Osteoblast (primary cell): ENCODE measurements at regions not wholly inside any gene's neighbourhood (a gene's known extent, or its start where the extent isn't known, plus 50 kb on each side); places are given as distances from the start of the nearest gene placed in this dataset.

Experiments used
- DNase-seq: peaks from one replicate; pipeline ENCODE4 v3.0.0; 2011; ENCODE audit warnings: low spot score, mixed read lengths; ENCODE audit not compliant: insufficient read length; ENCODE audit errors: missing footprints
- H2AFZ ChIP-seq: 2 replicates; pipeline ENCODE4 v1.6.0; 2011; ENCODE audit warnings: mild to moderate bottlenecking, low read length
- H3K27ac ChIP-seq: 2 replicates; pipeline ENCODE4 v1.5.1; 2011; ENCODE audit warnings: mild to moderate bottlenecking, low read depth, low read length, moderate library complexity
- H3K27me3 ChIP-seq: 2 replicates; pipeline ENCODE4 v1.6.0; 2012; ENCODE audit warnings: mild to moderate bottlenecking, control low read depth, inconsistent platforms, low read length, moderate library complexity; ENCODE audit not compliant: insufficient read depth
- H3K36me3 ChIP-seq: 2 replicates; pipeline ENCODE4 v1.5.1; 2011; ENCODE audit warnings: mild to moderate bottlenecking, low read length, control low read depth, moderate library complexity; ENCODE audit not compliant: insufficient read depth
- H3K4me1 ChIP-seq: 2 replicates; pipeline ENCODE4 v1.5.1; 2011; ENCODE audit warnings: mild to moderate bottlenecking, low read length, control low read depth, moderate library complexity; ENCODE audit not compliant: insufficient read depth
- H3K4me2 ChIP-seq: 2 replicates; pipeline ENCODE4 v1.6.0; 2011; ENCODE audit warnings: mild to moderate bottlenecking, low read length; ENCODE audit not compliant: insufficient read depth
- H3K4me3 ChIP-seq: fragments of 200-600 bp; sonication (generic); 3 replicates; pipeline ENCODE4 v1.5.1; 2012; ENCODE audit warnings: mild to moderate bottlenecking, low read length, inconsistent platforms; ENCODE audit not compliant: insufficient read depth
- H3K79me2 ChIP-seq: 2 replicates; pipeline ENCODE4 v1.6.0; 2012; ENCODE audit warnings: mild to moderate bottlenecking, low read length, control low read depth, inconsistent platforms; ENCODE audit not compliant: insufficient read depth
- H3K9me3 ChIP-seq: 2 replicates; pipeline ENCODE4 v1.5.1; 2011; ENCODE audit warnings: low read depth, low read length, control low read depth
- H4K20me1 ChIP-seq: 2 replicates; pipeline ENCODE4 v1.6.0; 2012; ENCODE audit warnings: mild to moderate bottlenecking, low read length, control low read depth; ENCODE audit not compliant: insufficient read depth
- TF ChIP-seq, protein P1 (sequence below): IDR thresholded peaks from 2 replicates; pipeline ENCODE4 v1.5.1; 2011; ENCODE audit warnings: mild to moderate bottlenecking, low read depth, low read length, moderate library complexity; ENCODE audit errors: extremely low read depth

DNA sequence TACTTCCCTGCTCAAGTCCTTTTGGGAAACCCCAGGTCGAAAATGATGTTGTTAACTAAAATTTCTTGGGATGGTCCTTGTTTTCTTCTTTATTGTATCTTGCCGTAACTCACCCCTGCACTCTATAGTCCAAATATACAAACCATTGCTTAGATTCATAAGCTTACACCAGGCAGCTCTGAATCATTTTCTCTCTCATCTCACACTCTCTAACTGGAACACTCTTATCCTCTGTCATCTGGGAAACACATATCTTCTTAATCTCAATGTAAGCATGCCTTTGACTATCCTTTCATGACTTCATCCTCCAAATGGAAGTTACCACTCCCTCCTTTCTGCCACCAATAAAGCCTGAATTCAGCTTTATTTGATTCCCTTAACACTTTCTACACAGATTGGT, 175.8 kb upstream of the ANK3 start:
- H3K79me2 ChIP-seq = no peaks in the 10 kb centered on the region
- TF ChIP-seq, protein P1, sequence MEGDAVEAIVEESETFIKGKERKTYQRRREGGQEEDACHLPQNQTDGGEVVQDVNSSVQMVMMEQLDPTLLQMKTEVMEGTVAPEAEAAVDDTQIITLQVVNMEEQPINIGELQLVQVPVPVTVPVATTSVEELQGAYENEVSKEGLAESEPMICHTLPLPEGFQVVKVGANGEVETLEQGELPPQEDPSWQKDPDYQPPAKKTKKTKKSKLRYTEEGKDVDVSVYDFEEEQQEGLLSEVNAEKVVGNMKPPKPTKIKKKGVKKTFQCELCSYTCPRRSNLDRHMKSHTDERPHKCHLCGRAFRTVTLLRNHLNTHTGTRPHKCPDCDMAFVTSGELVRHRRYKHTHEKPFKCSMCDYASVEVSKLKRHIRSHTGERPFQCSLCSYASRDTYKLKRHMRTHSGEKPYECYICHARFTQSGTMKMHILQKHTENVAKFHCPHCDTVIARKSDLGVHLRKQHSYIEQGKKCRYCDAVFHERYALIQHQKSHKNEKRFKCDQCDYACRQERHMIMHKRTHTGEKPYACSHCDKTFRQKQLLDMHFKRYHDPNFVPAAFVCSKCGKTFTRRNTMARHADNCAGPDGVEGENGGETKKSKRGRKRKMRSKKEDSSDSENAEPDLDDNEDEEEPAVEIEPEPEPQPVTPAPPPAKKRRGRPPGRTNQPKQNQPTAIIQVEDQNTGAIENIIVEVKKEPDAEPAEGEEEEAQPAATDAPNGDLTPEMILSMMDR = no peak
- no peaks in the 10 kb centered on the region for H4K20me1 ChIP-seq
- no peak overlapping the region for H2AFZ ChIP-seq
- no peaks in the 10 kb centered on the region for H3K9me3 ChIP-seq
- H3K36me3 ChIP-seq = no peaks in the 10 kb centered on the region
- no peak overlapping the region for H3K27ac ChIP-seq
- no peaks in the 10 kb centered on the region for H3K27me3 ChIP-seq
- H3K4me2 ChIP-seq = no peak overlapping the region
- no peak overlapping the region for H3K4me3 ChIP-seq
- H3K4me1 ChIP-seq = no peaks in the 10 kb centered on the region
- DNase-seq = no peak

DNA sequence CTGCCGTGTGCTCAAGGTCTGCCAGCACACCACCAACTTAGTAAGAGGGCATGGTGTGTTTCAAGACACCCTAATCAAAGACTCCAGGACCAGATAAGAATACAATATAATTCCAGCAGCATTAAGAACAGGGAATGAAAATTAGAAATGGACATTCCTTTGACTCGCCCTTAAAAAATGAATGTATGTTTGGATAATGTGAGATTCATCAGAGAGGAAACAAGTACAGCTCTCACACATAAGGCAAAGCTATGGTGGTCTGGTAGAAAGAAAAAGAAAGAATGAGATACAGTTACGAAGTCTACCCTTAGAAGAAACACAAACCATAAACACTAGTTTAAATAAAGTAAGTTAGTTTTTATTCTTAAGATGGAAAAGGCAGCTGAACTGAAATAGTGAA, 174.8 kb upstream of the ANK3 start:
- peak; percentile 10 for DNase-seq
- Histone ChIP-seq H3K27ac (no peak overlapping the region), H3K79me2 (no peaks in the 10 kb centered on the region), H3K4me1 (no peaks in the 10 kb centered on the region), H2AFZ (peak overlapping the region; percentile 4), H3K4me3 (no peak overlapping the region), H3K4me2 (no peak overlapping the region), H3K9me3 (no peaks in the 10 kb centered on the region), H3K36me3 (no peaks in the 10 kb centered on the region), H4K20me1 (no peaks in the 10 kb centered on the region), H3K27me3 (no peaks in the 10 kb centered on the region)
- TF ChIP-seq, protein P1 = no peak

DNA sequence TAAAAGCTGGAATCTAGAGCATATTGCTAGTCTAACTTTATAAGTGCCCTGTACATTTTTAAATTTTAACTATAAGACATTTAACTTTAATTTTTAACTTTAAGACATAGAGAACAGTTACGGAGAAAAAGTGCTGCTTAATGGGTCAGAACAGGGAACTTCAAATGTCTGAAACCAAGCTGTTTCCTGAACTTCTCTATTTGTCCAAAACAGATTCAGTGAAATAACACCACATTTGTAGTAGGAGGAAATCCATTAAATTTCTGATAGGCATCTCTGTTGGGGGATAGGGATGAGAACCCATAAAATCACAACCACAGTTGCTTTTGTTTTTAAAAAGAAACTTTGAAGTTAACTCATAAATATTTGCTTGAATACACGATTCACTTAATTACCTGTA, 170.8 kb upstream of the ANK3 start:
- Histone ChIP-seq H3K9me3 (no peaks in the 10 kb centered on the region), H3K27me3 (no peaks in the 10 kb centered on the region), H3K4me1 (no peaks in the 10 kb centered on the region), H3K4me3 (no peak overlapping the region), H3K27ac (no peak overlapping the region), H3K36me3 (no peaks in the 10 kb centered on the region), H4K20me1 (no peaks in the 10 kb centered on the region), H2AFZ (no peak overlapping the region), H3K4me2 (no peak overlapping the region), H3K79me2 (no peaks in the 10 kb centered on the region)
- DNase-seq = no peak
- TF ChIP-seq, protein P1 = no peak

DNA sequence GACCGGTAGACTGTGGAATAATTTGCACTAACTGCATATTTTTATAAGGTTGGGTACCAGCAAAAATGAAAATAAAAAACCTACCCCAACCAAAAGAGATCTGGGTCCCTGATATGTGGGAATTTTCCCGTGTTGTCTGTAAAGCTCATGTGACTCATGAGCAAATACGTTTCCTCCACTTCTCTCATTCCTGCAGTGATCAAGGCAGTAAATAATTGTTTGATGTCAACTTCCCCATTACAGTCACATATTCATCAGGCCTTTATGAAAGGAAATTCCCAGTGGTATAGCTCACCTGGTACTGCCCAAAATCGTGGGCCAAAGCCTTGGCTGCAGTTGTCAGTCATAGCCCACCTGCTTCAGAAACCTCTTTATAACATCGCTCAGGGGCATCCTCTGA, 166.0 kb upstream of the ANK3 start:
- DNase-seq = no peak
- Histone ChIP-seq H4K20me1 (no peaks in the 10 kb centered on the region), H3K4me1 (no peaks in the 10 kb centered on the region), H3K27me3 (no peaks in the 10 kb centered on the region), H3K36me3 (no peaks in the 10 kb centered on the region), H3K27ac (no peak overlapping the region), H2AFZ (no peak overlapping the region), H3K9me3 (no peaks in the 10 kb centered on the region), H3K4me3 (no peak overlapping the region), H3K4me2 (no peak overlapping the region), H3K79me2 (no peaks in the 10 kb centered on the region)
- TF ChIP-seq, protein P1 = no peak
